Ectodermal cell (in vitro differentiated cells): ENCODE measurements at regions not wholly inside any gene's neighbourhood (a gene's known extent, or its start where the extent isn't known, plus 50 kb on each side); places are given as distances from the start of the nearest gene placed in this dataset.

Source experiments
- H3K27ac ChIP-seq: 2 replicates; pipeline ENCODE4 v1.7.0; 2013; ENCODE audit warnings: mild to moderate bottlenecking, low read depth, low read length; ENCODE audit not compliant: insufficient read depth, poor library complexity, severe bottlenecking
- H3K27me3 ChIP-seq: 2 replicates; pipeline ENCODE4 v1.7.0; 2013; ENCODE audit warnings: mild to moderate bottlenecking, low read length; ENCODE audit not compliant: insufficient read depth, control insufficient read depth, poor library complexity, severe bottlenecking
- H3K36me3 ChIP-seq: one replicate; pipeline ENCODE4 v1.7.0; 2013; ENCODE audit warnings: low read length; ENCODE audit not compliant: control insufficient read depth, insufficient read depth
- H3K4me1 ChIP-seq: one replicate; pipeline ENCODE4 v1.7.0; 2013; ENCODE audit warnings: low read length; ENCODE audit not compliant: control insufficient read depth, insufficient read depth
- H3K4me3 ChIP-seq: 2 replicates; pipeline ENCODE4 v1.7.0; 2013; ENCODE audit warnings: low read depth, low read length, control low read depth; ENCODE audit not compliant: insufficient read depth
- H3K9me3 ChIP-seq: 2 replicates; pipeline ENCODE4 v1.7.0; 2013; ENCODE audit warnings: mild to moderate bottlenecking, low read length, moderate library complexity; ENCODE audit not compliant: control insufficient read depth
- WGBS, 2 experiments: methylation state at CpG; one replicate each; pipeline ENCODE4 v1.1.7; 2013; ENCODE audit warnings: missing lambda C conversion rate in 2 of 2; 5-methylcytosine and 5-hydroxymethylcytosine counted together

DNA sequence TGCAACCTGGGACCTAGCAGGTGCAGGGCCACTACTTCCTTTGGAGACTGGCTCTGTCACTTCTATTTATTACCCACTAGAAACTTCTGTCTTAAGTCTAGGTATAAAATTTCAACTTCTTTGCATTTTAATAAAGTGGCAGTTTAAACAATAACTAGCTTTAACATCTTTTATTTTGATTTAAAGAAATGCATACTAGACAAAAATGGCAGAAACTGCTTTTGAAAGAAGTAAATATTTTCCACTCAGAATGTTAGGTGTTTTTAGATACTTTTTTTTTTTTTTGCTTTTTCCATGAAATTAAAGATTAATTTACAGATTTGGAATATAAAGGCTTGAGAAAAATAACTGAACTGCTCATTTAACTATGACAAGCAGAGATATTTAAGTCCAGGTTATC lies 1477.6 kb downstream of the KCNT2 start:
- no peaks in the 10 kb centered on the region for H3K36me3 ChIP-seq
- H3K9me3 ChIP-seq, result no peaks in the 10 kb centered on the region
- no peak overlapping the region for H3K4me3 ChIP-seq
- no peaks in the 10 kb centered on the region for H3K27me3 ChIP-seq
- no peak overlapping the region for H3K27ac ChIP-seq
- no peaks in the 10 kb centered on the region for H3K4me1 ChIP-seq

DNA sequence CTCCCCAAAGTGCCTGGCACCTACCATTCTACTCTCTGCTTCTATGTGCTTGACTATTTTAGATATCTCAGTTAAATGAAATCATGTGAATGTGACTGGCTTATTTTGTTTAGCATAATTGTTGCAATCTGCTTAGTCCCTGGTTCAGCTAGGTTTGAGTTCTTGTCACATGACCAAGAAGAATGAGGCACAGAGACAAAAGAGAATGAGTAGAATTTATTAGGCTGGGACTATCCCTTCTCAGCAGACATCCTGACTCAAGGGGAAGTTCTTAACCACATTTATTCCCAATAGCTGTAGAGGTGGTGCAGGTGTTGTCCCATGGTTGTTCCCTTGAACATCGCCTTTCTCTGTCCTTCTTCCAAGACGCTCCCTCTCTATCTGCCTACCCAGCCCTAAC lies 1485.7 kb downstream of the KCNT2 start:
- Histone ChIP-seq H3K4me1 (no peaks in the 10 kb centered on the region), H3K27me3 (no peaks in the 10 kb centered on the region), H3K27ac (no peak overlapping the region), H3K36me3 (no peaks in the 10 kb centered on the region), H3K9me3 (no peaks in the 10 kb centered on the region), H3K4me3 (no peak overlapping the region)
- 100% methylated on average over 2 of the region's 2 CpGs for WGBS, 2 experiments

DNA sequence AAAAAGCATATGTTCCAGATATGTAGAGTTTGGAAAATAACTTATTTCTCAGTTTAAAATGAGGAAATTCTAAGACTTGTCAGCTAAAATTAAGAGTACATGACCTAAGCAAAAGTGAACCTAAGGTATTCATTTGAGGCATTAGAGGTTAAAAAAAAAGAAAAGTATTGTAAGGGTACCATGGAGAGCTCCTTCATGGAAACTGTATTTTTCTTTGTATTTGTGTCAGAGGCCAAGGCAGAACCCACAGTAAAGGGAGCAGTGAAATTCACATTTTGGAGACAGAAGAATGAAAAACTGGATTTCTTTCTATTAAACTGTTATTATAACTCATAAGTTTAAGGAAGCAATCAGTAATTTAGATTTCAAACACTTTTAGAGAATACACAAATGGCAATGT lies 1494.8 kb downstream of the KCNT2 start:
- H3K4me3 ChIP-seq, result no peak overlapping the region
- H3K27me3 ChIP-seq, result no peaks in the 10 kb centered on the region
- H3K9me3 ChIP-seq, result no peaks in the 10 kb centered on the region
- H3K27ac ChIP-seq, result no peak overlapping the region
- no peaks in the 10 kb centered on the region for H3K36me3 ChIP-seq
- no peaks in the 10 kb centered on the region for H3K4me1 ChIP-seq

DNA sequence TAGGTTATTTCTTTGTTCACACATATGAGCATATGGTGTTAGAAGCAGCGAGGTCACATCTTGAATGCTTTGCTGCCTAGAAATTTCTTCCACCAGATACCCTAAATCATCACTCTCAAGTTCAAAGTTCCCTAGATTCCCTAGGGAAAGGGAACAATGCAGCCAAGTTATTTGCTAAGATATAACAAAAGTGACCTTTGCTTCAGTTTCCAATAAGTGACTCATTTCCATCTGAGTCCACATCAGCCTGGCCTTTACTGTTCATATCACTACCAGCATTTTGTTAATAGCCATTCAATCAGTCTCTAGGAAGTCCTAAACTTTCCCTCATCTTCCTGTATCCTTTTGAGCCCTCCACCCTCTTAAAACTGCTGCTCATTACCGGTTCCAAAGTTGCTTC lies 1502.5 kb downstream of the KCNT2 start:
- H3K9me3 ChIP-seq, result no peaks in the 10 kb centered on the region
- H3K27me3 ChIP-seq, result no peaks in the 10 kb centered on the region
- 41 to 42% methylated on average over 2 of the region's 2 CpGs for WGBS, 2 experiments
- H3K4me1 ChIP-seq, result no peaks in the 10 kb centered on the region
- no peak overlapping the region for H3K27ac ChIP-seq
- H3K36me3 ChIP-seq, result no peaks in the 10 kb centered on the region
- no peak overlapping the region for H3K4me3 ChIP-seq

GRCh38 chr1:195105281-195105680 lies 1503.0 kb downstream of the KCNT2 start:
- WGBS, 2 experiments, result 43 to 46% methylated on average over 2 of the region's 2 CpGs
- Histone ChIP-seq H3K4me1 (no peaks in the 10 kb centered on the region), H3K27me3 (no peaks in the 10 kb centered on the region), H3K4me3 (no peak overlapping the region), H3K36me3 (no peaks in the 10 kb centered on the region), H3K27ac (no peak overlapping the region), H3K9me3 (no peaks in the 10 kb centered on the region)

DNA sequence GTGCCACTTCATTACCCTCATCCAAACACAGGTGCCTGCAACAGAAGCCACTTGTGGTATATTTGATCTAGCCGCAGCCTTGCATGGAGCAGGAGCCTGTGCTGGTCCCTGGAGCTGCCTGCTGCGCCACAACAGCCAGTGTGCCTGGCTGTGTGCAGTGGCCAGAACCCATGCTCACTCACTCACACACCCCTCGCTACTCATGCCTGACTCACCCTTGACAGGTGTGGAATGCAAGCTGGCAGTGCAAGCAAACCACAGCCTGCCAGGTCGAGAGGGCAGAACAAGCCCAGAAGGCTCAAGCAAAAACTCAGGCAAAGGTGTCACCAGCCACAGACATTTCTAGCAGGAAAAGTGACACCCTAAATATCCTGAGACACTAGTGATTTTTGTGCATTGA lies 1510.9 kb downstream of the KCNT2 start:
- H3K27me3 ChIP-seq, result no peaks in the 10 kb centered on the region
- 87 to 90% methylated on average over 4 of the region's 4 CpGs for WGBS, 2 experiments
- no peaks in the 10 kb centered on the region for H3K4me1 ChIP-seq
- no peaks in the 10 kb centered on the region for H3K36me3 ChIP-seq
- H3K27ac ChIP-seq, result no peak overlapping the region
- H3K9me3 ChIP-seq, result no peaks in the 10 kb centered on the region
- no peak overlapping the region for H3K4me3 ChIP-seq

DNA sequence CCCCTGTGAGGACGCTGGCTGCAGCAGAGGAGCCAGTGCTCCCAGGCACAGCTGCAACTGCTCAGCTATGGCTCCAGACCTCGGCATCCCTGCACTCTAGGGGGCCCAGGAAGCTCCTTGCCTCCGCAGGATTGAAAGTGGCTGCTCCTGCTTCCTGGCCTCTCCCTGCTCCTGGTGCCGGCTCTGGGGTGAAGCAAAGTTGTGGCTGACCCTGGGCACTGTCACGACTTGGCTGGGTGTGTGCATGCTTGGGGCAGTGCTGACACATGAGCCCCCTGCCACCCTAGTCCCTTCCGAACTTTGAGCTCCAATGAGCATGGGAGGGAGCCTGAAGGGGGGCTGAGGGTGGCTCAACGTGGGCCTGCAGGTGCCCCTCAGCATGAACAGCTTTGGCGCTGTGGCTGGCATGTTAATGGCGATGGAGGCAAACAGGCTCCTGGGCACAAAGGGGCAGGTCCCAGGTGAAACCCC lies 1512.2 kb downstream of the KCNT2 start:
- H3K9me3 ChIP-seq, result no peaks in the 10 kb centered on the region
- H3K27me3 ChIP-seq, result no peaks in the 10 kb centered on the region
- H3K36me3 ChIP-seq, result no peaks in the 10 kb centered on the region
- H3K4me1 ChIP-seq, result no peaks in the 10 kb centered on the region
- H3K27ac ChIP-seq, result no peak overlapping the region
- 87 to 91% methylated on average over 9 of the region's 9 CpGs for WGBS, 2 experiments
- no peak overlapping the region for H3K4me3 ChIP-seq

- Histone ChIP-seq H3K27me3 (no peaks in the 10 kb centered on the region), H3K27ac (no peak overlapping the region), H3K4me1 (no peaks in the 10 kb centered on the region), H3K36me3 (no peaks in the 10 kb centered on the region), H3K4me3 (no peak overlapping the region), H3K9me3 (no peaks in the 10 kb centered on the region)
- 93% methylated on average over 3 of the region's 3 CpGs for WGBS, 2 experiments
These were observed 1523.0 kb downstream of the KCNT2 start for GRCh38 chr1:195085196-195085595.

DNA sequence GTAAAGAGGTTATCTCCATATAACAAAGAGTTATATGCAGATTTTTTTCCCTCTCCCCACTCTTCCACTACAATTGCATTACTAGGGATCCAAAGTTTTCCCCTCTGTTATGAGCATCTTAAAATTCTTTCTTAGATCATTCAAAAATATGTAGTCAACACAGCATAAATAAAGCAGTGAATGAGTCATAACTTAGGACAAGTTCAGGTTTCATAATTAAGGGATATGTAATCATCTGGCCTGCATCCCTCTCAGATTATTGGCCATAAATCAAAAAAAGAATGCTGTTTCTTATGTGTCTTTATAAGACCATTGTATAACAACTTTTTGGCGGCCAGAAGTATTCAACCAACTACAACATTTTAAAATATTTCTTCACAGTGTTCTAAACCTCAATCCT lies 1526.1 kb downstream of the KCNT2 start:
- no peaks in the 10 kb centered on the region for H3K4me1 ChIP-seq
- H3K36me3 ChIP-seq, result no peaks in the 10 kb centered on the region
- 87 to 94% methylated on average over 1 of the region's 1 CpG for WGBS, 2 experiments
- no peaks in the 10 kb centered on the region for H3K9me3 ChIP-seq
- H3K27me3 ChIP-seq, result no peaks in the 10 kb centered on the region
- no peak overlapping the region for H3K27ac ChIP-seq
- no peak overlapping the region for H3K4me3 ChIP-seq

DNA sequence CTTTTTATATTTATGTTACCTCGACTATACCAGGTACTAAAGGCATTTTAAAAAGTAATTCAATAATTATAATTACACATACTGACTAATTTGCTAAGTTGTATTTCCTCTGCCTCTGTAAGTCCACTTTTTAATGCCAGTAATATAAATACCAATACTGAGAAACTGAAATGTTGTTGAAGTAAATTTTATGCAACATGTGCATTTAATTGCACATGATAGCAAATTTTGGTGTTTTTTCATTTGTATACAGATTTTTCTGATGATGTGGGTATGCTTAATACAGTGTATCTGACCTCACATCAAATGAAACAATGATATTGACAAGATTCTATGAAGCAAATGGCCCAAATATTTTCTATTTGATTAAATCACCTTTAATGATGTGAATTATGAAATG lies 1531.6 kb downstream of the KCNT2 start:
- WGBS, 2 experiments, result no CpG with 5 or more reads among the region's 1 CpG
- Histone ChIP-seq H3K36me3 (no peaks in the 10 kb centered on the region), H3K27ac (no peak overlapping the region), H3K9me3 (no peaks in the 10 kb centered on the region), H3K4me3 (no peak overlapping the region), H3K4me1 (no peaks in the 10 kb centered on the region), H3K27me3 (no peaks in the 10 kb centered on the region)

GRCh38 chr1:195075973-195076372 lies 1532.3 kb downstream of the KCNT2 start:
- Histone ChIP-seq H3K27ac (no peak overlapping the region), H3K4me1 (no peaks in the 10 kb centered on the region), H3K4me3 (no peak overlapping the region), H3K27me3 (no peaks in the 10 kb centered on the region), H3K36me3 (no peaks in the 10 kb centered on the region), H3K9me3 (no peaks in the 10 kb centered on the region)
- 94 to 100% methylated on average over 2 of the region's 2 CpGs for WGBS, 2 experiments
